ENCODE measurements at regions not wholly inside any gene's neighbourhood (a gene's known extent, or its start where the extent isn't known, plus 50 kb on each side); places are given as distances from the start of the nearest gene placed in this dataset.
"Not testable (repeated sequence)": the region's sequence is repeated elsewhere in the genome, so short reads cannot be mapped to it uniquely, and the experiment has no call there.

GRCh38 chr12:85468356-85469157 lies 188.5 kb downstream of the ALX1 start:
- Histone ChIP-seq H3K36me3 (ENCODE audit: control insufficient read depth in 1 of 2, insufficient read depth in 2 of 2, low read length in 2 of 2) (no peaks in the 10 kb centered on the region), H3K4me1 (ENCODE audit: control insufficient read depth in 1 of 2, insufficient read depth in 2 of 2, low read length in 2 of 2) (no peaks in the 10 kb centered on the region), H3K27ac (ENCODE audit: low read length) (no peak overlapping the region), H3K27me3 (ENCODE audit: low read depth, low read length) (no peaks in the 10 kb centered on the region), H3K9me3 (ENCODE audit: control insufficient read depth in 1 of 2, low read length in 2 of 2) (no peaks in the 10 kb centered on the region), H3K4me3 (ENCODE audit: low read depth in 1 of 2, low read length in 2 of 2) (peak overlapping the region; percentile 59 to 60)

GRCh38 chr12:85469158-85470086 lies 189.4 kb downstream of the ALX1 start:
- not testable (repeated sequence) for H3K27me3 ChIP-seq (ENCODE audit: low read depth, low read length); H3K4me1 ChIP-seq (ENCODE audit: control insufficient read depth in 1 of 2, insufficient read depth in 2 of 2, low read length in 2 of 2); H3K36me3 ChIP-seq (ENCODE audit: control insufficient read depth in 1 of 2, insufficient read depth in 2 of 2, low read length in 2 of 2); H3K27ac ChIP-seq (ENCODE audit: low read length); H3K9me3 ChIP-seq (ENCODE audit: control insufficient read depth in 1 of 2, low read length in 2 of 2)
- H3K4me3 ChIP-seq (ENCODE audit: low read depth in 1 of 2, low read length in 2 of 2): peak overlapping the region; percentile 59 to 60

- not testable (repeated sequence) for H3K4me1 ChIP-seq (ENCODE audit: control insufficient read depth in 1 of 2, insufficient read depth in 2 of 2, low read length in 2 of 2); H3K9me3 ChIP-seq (ENCODE audit: control insufficient read depth in 1 of 2, low read length in 2 of 2); H3K27me3 ChIP-seq (ENCODE audit: low read depth, low read length); H3K27ac ChIP-seq (ENCODE audit: low read length); H3K4me3 ChIP-seq (ENCODE audit: low read depth in 1 of 2, low read length in 2 of 2); H3K36me3 ChIP-seq (ENCODE audit: control insufficient read depth in 1 of 2, insufficient read depth in 2 of 2, low read length in 2 of 2)
These were observed 195.3 kb downstream of the ALX1 start for GRCh38 chr12:85475277-85475676.

DNA sequence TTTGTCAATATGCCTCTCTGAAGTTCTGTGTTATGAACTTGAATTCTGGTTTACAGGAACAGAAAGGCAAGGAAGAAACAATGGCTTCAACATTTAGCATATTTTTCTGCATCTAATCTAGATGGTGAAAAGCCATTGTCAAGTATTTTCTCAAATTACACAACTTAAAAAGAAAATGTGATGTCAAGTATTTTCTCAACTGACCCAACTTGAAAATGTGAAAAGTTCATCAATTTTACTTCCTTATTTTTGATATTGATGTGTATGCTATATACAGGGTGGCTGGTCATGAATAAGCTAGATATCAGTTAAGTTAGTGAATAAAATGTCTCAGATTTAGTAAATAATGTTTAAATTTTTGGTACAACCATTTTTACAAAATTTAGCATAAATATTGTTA lies 196.7 kb downstream of the ALX1 start:
- no peak overlapping the region for H3K27ac ChIP-seq (ENCODE audit: low read length)
- no peaks in the 10 kb centered on the region for H3K4me1 ChIP-seq (ENCODE audit: control insufficient read depth in 1 of 2, insufficient read depth in 2 of 2, low read length in 2 of 2)
- no peaks in the 10 kb centered on the region for H3K27me3 ChIP-seq (ENCODE audit: low read depth, low read length)

DNA sequence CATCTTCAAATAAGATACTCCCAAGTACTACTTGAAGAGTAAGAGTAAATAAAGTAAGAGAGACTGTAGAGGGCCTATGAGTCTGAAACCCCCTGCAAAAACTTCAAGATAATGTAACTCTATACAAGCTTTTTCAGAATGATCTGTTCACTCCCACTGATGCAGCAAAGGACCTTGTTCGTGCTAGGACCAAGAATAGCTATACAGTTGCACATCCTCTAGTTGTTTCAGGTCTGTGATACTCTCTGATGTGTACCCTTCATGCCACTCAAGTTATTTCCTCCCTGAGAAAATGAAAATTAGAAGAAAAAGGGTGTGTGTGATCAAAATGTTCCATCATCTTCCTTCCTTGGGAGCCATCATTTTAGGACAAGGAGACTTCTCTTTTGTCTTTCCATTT lies 204.4 kb downstream of the ALX1 start:
- Histone ChIP-seq H3K9me3 (ENCODE audit: control insufficient read depth in 1 of 2, low read length in 2 of 2) (no peaks in the 10 kb centered on the region), H3K27me3 (ENCODE audit: low read depth, low read length) (no peaks in the 10 kb centered on the region), H3K4me1 (ENCODE audit: control insufficient read depth in 1 of 2, insufficient read depth in 2 of 2, low read length in 2 of 2) (no peaks in the 10 kb centered on the region), H3K4me3 (ENCODE audit: low read depth in 1 of 2, low read length in 2 of 2) (no peak overlapping the region), H3K36me3 (ENCODE audit: control insufficient read depth in 1 of 2, insufficient read depth in 2 of 2, low read length in 2 of 2) (no peaks in the 10 kb centered on the region), H3K27ac (ENCODE audit: low read length) (no peak overlapping the region)

More for the DNA sequence above, 196.7 kb downstream of the ALX1 start:
- Histone ChIP-seq H3K9me3 (ENCODE audit: control insufficient read depth in 1 of 2, low read length in 2 of 2) (no peaks in the 10 kb centered on the region), H3K4me3 (ENCODE audit: low read depth in 1 of 2, low read length in 2 of 2) (no peak overlapping the region), H3K36me3 (ENCODE audit: control insufficient read depth in 1 of 2, insufficient read depth in 2 of 2, low read length in 2 of 2) (no peaks in the 10 kb centered on the region)

GRCh38 chr12:85489194-85489593 lies 209.2 kb downstream of the ALX1 start:
- H3K4me3 ChIP-seq (ENCODE audit: low read depth in 1 of 2, low read length in 2 of 2): no peak overlapping the region
- no peaks in the 10 kb centered on the region for H3K27me3 ChIP-seq (ENCODE audit: low read depth, low read length)

DNA sequence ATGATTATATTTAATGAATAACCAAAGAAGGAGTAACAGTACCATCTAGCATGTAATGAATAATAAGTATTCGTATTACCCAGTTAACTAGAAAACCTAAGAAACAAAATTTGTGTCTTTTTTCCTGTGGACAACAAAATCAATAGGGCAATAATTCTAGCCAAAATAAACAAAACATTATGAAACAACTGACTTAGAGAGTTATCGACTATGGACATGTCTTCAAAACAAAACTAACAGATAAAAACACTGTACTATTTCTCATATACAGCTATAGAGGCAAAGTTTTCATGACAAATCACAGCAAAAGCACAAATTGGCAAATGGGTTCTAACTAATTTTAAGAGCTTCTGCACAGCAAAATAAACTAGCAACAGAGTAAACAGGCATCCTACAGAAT lies 224.1 kb downstream of the ALX1 start:
- Histone ChIP-seq H3K36me3 (ENCODE audit: control insufficient read depth in 1 of 2, insufficient read depth in 2 of 2, low read length in 2 of 2) (no peaks in the 10 kb centered on the region), H3K9me3 (ENCODE audit: control insufficient read depth in 1 of 2, low read length in 2 of 2) (no peaks in the 10 kb centered on the region)

More at GRCh38 chr12:85489194-85489593, 209.2 kb downstream of the ALX1 start:
- Histone ChIP-seq H3K27ac (ENCODE audit: low read length) (no peak overlapping the region), H3K36me3 (ENCODE audit: control insufficient read depth in 1 of 2, insufficient read depth in 2 of 2, low read length in 2 of 2) (no peaks in the 10 kb centered on the region), H3K4me1 (ENCODE audit: control insufficient read depth in 1 of 2, insufficient read depth in 2 of 2, low read length in 2 of 2) (no peaks in the 10 kb centered on the region), H3K9me3 (ENCODE audit: control insufficient read depth in 1 of 2, low read length in 2 of 2) (peaks cover 0 to 2% of the 10 kb centered on the region in 2 donors)

GRCh38 chr12:85504624-85505023 lies 224.6 kb downstream of the ALX1 start:
- no peaks in the 10 kb centered on the region for H3K36me3 ChIP-seq (ENCODE audit: control insufficient read depth in 1 of 2, insufficient read depth in 2 of 2, low read length in 2 of 2)
- no peak overlapping the region for H3K27ac ChIP-seq (ENCODE audit: low read length)
- no peaks in the 10 kb centered on the region for H3K4me1 ChIP-seq (ENCODE audit: control insufficient read depth in 1 of 2, insufficient read depth in 2 of 2, low read length in 2 of 2)
- H3K27me3 ChIP-seq (ENCODE audit: low read depth, low read length): no peaks in the 10 kb centered on the region
- no peak overlapping the region for H3K4me3 ChIP-seq (ENCODE audit: low read depth in 1 of 2, low read length in 2 of 2)
- no peaks in the 10 kb centered on the region for H3K9me3 ChIP-seq (ENCODE audit: control insufficient read depth in 1 of 2, low read length in 2 of 2)

More for the DNA sequence above, 224.1 kb downstream of the ALX1 start:
- H3K27me3 ChIP-seq (ENCODE audit: low read depth, low read length): no peaks in the 10 kb centered on the region
- H3K27ac ChIP-seq (ENCODE audit: low read length): no peak overlapping the region
- no peak overlapping the region for H3K4me3 ChIP-seq (ENCODE audit: low read depth in 1 of 2, low read length in 2 of 2)
- no peaks in the 10 kb centered on the region for H3K4me1 ChIP-seq (ENCODE audit: control insufficient read depth in 1 of 2, insufficient read depth in 2 of 2, low read length in 2 of 2)

GRCh38 chr12:85507456-85507855 lies 227.4 kb downstream of the ALX1 start:
- Histone ChIP-seq H3K9me3 (ENCODE audit: control insufficient read depth in 1 of 2, low read length in 2 of 2) (no peaks in the 10 kb centered on the region), H3K36me3 (ENCODE audit: control insufficient read depth in 1 of 2, insufficient read depth in 2 of 2, low read length in 2 of 2) (no peaks in the 10 kb centered on the region), H3K4me3 (ENCODE audit: low read depth in 1 of 2, low read length in 2 of 2) (no peak overlapping the region)

DNA sequence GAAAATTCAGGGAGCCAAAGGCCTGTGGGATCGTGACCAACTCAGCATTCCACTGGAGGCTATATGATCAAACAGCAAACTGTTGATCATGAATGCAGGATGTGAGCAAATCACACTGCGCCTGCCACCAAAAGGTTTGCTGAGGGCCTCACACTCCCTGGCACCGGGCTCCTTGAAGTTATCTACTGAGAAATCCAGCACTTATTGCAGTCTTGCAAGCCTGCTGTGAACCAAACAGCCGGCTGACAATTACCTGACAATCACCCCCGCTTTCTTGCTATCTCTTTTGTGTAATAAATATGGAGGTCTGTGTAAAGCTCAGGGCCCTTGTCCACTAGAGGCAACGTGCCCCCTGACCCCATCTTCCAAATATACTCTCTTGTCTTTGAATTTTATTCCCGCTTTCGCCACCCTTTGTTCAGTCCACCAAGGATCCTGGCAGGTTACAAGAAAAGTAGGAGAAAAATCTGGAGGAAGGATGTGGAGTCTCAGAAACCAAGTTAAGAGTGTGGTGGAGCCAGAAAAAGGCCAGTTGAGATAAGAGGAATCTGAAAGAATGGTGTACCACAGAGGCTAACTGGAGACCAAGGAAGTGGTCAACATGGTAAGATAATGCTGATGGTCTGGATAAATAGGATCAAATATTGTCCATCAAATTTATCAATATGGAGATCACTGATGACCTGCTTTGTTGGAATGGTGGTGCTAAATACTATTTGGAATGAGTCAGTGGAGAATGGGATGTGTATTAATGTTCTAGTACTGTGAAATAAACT lies 229.2 kb downstream of the ALX1 start:
- Histone ChIP-seq H3K27ac (ENCODE audit: low read length) (no peak overlapping the region), H3K4me1 (ENCODE audit: control insufficient read depth in 1 of 2, insufficient read depth in 2 of 2, low read length in 2 of 2) (no peaks in the 10 kb centered on the region), H3K27me3 (ENCODE audit: low read depth, low read length) (no peaks in the 10 kb centered on the region), H3K4me3 (ENCODE audit: low read depth in 1 of 2, low read length in 2 of 2) (no peak overlapping the region), H3K9me3 (ENCODE audit: control insufficient read depth in 1 of 2, low read length in 2 of 2) (no peaks in the 10 kb centered on the region), H3K36me3 (ENCODE audit: control insufficient read depth in 1 of 2, insufficient read depth in 2 of 2, low read length in 2 of 2) (no peaks in the 10 kb centered on the region)

More at GRCh38 chr12:85507456-85507855, 227.4 kb downstream of the ALX1 start:
- no peaks in the 10 kb centered on the region for H3K27me3 ChIP-seq (ENCODE audit: low read depth, low read length)
- no peaks in the 10 kb centered on the region for H3K4me1 ChIP-seq (ENCODE audit: control insufficient read depth in 1 of 2, insufficient read depth in 2 of 2, low read length in 2 of 2)
- no peak overlapping the region for H3K27ac ChIP-seq (ENCODE audit: low read length)

- Histone ChIP-seq H3K27me3 (ENCODE audit: low read depth, low read length) (no peaks in the 10 kb centered on the region), H3K4me1 (ENCODE audit: control insufficient read depth in 1 of 2, insufficient read depth in 2 of 2, low read length in 2 of 2) (no peaks in the 10 kb centered on the region)
These were observed 229.8 kb downstream of the ALX1 start for GRCh38 chr12:85509857-85510256.

More at GRCh38 chr12:85509857-85510256, 229.8 kb downstream of the ALX1 start:
- H3K9me3 ChIP-seq (ENCODE audit: control insufficient read depth in 1 of 2, low read length in 2 of 2): no peaks in the 10 kb centered on the region
- no peak overlapping the region for H3K4me3 ChIP-seq (ENCODE audit: low read depth in 1 of 2, low read length in 2 of 2)
- no peaks in the 10 kb centered on the region for H3K36me3 ChIP-seq (ENCODE audit: control insufficient read depth in 1 of 2, insufficient read depth in 2 of 2, low read length in 2 of 2)
- no peak overlapping the region for H3K27ac ChIP-seq (ENCODE audit: low read length)

All from muscle layer of duodenum (tissue), 2 donors.